GM19238 (cell line): ENCODE measurements at regions not wholly inside any gene's neighbourhood (a gene's known extent, or its start where the extent isn't known, plus 50 kb on each side); places are given as distances from the start of the nearest gene placed in this dataset.
"Not testable (repeated sequence)": the region's sequence is repeated elsewhere in the genome, so short reads cannot be mapped to it uniquely, and the experiment has no call there.

ENCODE experiments used
- DNase-seq: peaks from one replicate; pipeline ENCODE4 v3.0.0; 2011; ENCODE audit warnings: low spot score; ENCODE audit not compliant: insufficient read length

DNA sequence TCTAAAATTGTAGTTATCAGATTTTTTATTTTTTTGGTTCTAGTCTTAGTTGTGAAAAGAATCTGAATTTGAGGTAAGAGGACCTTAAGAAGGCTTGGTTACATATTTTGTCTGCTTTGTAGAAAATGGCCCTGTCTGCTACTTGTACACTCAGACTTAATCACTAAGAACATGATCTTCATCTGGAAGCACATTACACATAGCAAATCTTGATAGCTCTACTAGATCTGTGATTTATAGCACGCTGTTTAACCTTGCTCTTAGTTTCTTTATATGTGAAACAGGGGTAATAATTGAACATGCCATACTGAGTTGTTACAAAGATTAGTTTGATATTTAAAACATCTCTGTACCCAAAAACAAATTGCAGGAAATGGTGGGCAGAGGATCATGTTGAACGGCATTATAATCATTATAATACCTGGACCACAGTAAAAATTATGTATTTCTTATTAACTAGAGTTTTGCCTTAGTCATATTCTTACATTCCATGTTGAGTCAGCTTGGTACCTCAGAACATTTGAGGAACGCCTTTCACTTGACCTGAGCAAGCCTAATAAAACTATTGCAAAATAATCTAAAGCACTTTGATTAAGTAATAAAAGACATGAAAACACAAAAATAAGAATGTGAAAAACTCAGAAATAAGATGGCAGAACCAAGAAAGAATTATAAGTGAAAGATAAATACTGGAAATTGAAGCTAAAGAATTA is 738.0 kb upstream of the AADAT start:
- DNase-seq = no peak

DNA sequence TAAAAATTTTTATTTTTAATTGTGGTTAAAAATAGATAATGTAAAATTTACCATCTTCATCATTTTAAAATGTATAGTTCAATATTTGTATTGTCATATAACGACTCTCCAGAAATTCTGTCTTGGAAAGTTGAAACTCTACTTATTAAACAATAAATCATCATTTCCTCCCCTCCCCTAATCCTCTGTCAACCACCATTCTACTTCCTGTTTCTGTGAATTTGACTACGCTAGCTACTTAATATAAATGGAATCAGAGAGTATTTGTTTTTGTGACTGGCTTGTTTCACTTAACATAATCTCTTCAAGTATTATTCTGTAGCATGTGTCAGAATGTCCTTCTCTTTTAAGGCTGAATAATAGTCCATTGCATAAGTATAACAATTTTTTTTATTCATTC is 729.0 kb upstream of the AADAT start:
- no peak for DNase-seq

DNA sequence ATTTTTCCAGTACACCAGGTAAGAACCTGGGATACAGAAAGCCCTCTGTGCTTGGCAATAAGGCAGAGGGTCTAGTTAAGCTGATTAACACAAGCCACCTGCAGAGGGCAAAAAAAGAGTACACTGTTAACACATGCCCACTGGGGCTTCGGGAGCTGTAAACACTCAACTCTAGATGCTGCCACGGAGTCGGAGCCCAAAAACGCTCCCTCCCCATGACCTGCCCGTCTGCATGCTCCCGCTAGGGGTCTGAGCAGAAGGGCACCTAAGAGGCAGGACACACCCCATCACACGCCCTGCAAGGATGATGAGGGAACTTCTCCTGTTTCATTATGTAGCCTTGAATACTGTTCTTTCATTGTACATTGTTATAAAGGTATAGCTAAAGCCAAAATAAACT is 715.6 kb upstream of the AADAT start:
- no peak for DNase-seq

DNA sequence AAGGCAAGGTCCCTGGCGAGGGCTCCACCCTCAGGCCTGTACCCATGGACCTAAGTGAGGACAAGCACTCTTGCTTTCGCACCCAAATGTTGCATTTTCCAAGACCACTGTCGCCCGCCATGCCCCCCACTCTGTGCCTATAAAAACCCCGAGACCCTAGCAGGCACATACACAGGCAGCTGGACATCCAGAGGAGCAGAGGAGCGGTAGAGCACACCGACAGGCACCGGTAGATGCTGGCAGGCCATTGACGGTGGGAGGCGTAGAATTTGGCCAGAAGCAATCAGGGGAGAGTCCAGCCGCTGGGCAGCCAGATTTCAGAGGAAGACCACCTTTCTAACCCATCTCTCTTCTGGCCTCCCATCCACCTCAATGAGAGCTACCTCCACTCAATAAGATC is 715.2 kb upstream of the AADAT start:
- no peak for DNase-seq

DNA sequence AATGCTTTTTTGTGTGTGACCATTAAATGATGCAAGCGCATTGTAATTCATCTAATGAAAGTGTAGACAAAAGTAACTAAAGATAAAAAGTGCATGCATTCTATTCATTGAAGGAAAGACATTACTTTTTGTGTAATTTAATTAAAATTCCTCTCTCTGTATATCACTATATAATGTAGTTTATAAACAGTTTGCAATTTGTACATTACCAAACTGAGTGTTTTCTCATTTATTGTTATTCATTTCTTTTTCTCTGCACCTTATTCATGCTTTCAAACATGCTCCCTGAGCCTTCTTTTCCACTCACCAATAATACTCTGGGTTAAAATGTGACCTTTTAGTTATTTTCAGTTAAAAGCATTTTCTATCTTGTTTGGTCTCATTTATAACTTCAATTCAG is 713.7 kb upstream of the AADAT start:
- DNase-seq = no peak

DNA sequence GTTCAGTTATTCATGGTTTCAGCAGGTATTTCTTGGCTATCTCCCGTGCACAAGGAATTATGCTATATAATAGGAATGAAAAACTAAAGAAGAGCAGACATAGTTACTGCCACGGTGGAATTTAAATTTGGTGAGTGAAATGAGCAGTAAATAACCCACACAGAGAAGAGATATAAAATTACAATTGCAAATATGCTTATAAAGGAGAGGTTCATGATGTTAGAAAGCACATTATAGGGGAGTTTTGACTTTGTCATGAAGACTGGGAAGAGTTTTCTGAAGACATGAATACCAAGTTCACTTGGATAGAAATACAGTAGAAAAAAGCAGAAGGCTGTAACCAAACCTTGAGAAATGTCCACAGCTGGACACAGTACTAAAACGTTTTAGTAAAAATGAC is 712.0 kb upstream of the AADAT start:
- no peak for DNase-seq

DNA sequence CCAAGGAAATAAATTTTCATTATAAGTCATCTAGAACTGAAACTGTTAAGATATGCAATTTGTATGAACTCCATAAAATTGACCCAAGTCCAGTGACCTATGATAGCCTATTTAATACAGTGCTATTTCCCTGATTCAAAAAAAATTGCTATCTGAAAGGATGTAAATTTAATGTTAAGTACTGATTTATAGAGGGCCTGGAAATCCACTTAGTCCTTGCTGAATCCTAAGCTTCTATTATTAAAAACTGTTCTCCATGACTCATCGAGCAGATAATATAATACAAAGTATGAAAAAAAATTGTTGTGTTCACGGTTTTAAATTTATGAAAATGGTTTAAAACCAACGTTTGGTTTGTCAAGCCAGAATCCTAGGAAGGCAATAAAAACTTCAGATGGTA is 704.8 kb upstream of the AADAT start:
- no peak for DNase-seq

DNA sequence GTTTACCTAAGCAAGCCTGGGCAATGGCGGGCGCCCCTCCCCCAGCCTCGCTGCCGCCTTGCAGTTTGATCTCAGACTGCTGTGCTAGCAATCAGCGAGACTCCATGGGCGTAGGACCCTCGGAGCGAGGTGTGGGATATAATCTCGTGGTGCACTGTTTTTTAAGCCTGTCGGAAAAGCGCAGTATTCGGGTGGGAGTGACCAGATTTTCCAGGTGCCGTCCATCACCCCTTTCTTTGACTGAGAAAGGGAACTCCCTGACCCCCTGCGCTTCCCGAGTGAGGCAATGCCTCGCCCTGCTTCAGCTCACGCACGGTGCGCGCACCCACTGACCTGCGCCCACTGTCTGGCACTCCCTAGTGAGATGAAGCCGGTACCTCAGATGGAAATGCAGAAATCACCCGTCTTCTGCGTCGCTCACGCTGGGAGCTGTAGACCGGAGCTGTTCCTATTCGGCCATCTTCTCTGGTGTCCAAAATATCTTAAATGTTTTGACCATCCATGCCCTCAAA is 698.8 kb upstream of the AADAT start:
- DNase-seq = not testable (repeated sequence)

DNA sequence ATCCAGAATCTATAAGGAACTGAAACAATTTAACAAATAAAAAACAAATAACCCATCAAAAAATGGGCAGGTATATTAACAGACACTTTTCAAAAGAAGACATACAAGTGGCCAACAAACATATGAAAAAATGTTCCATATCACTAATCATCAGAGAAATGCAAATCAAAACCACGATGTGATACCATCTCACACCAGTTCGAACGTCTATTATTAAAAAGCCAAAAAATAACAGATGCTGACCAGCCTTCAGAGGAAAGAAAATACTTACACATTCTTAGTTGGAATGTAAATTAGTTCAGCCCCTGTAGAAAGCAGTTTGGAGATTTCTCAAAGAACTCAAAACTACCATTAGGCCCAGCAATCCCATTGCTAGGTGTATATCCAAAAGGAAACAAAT is 687.9 kb upstream of the AADAT start:
- DNase-seq = no peak

DNA sequence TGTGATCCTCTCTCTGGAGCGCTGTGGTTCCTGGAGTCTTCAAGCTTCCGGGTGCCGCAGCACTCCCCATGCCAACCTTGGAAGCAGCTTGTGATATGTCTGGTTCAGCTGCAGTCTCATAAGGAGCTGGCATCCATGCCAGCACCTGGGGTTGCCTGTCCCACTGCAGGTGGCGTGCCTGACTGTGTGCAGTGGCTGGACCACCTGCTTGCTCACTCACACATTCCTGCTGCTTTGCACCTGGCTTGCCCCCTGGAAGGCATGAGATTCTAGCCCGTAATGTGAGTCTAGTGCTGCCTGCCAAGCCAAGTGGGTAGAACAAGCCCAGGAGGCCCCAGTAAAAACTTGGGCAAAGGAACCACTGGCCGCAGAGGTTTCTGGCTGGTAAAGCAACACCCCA is 687.2 kb upstream of the AADAT start:
- no peak for DNase-seq

DNA sequence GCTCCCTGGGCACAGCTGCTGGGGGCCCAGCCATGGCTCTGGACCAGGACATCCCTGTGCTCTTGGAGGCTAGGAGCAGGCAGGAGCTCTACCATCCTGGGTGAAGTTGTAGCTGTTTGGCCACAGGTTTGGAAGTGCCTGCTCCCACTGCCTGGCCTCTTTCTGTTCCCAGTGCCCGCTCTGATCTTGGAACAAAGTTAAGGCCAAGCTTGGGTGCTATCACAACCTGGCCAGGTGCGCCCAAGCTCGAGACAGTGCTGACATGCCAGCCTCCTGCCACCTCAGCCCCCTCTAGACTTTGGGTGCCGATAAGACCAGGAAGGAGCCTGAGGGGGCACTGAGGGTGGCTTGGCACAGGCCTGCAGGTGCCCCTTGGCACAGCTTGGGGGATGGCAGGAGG is 686.1 kb upstream of the AADAT start:
- no peak for DNase-seq

DNA sequence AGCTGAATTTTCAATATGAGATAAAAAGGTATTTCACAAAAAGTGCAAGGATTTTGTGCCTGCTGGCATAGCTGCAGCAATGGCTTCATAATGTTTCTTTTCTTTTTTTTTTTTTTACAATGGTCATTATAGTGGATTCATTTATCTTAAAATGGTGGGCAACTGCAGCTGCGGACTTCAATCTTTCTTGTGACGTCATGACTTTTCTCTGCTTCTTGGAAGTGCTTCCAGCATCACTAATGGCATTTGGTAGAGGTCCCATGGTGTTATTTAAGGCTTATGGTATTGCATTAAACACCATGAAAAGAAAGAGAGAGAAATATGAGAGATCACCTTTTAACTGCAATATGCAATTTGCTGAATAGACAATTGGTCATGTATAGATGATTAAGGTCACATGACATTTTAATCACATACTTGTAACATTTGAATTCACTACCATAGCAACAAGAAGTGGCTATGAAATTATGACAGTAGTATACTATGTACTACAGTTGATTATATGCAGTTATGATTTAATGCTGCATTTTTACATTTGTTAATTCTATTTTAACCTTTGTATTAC is 684.0 kb upstream of the AADAT start:
- no peak for DNase-seq

DNA sequence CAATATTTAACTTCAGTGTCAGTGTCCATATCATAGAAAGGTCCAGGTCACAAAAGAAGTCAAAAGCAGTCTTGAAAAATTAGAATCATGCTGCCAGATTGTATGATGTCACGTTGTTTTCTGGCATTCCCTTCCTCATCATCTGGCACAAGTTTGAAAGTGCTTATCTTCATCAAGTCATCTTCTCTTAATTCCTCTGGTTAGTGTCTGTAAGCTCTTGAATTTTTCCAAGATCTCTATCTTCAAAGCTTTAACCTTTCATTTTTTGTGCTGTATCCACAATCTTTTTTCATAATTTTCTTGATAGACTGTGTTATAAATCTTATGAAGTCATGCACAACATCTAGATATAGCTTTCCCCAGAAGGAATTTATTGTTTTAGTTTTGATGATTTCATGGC is 682.7 kb upstream of the AADAT start:
- no peak for DNase-seq

DNA sequence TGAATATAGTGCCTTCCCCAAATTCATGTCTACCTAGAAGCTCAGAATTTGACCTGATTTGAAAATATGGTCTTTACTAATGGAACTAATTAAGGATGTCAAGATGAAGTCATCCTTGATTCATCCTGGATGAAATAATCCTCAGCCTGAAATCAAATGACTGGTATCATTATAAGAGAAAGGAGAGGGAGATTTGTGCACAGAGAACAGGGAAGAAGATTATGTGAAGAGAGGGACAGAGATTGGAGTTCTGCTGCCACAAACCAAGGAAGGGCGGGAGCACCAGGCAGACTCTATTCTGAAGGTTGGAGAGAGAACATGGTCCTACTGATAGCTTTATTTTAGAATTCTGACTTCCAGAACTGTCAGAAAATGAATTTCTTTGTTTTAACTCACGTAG is 680.9 kb upstream of the AADAT start:
- no peak for DNase-seq

DNA sequence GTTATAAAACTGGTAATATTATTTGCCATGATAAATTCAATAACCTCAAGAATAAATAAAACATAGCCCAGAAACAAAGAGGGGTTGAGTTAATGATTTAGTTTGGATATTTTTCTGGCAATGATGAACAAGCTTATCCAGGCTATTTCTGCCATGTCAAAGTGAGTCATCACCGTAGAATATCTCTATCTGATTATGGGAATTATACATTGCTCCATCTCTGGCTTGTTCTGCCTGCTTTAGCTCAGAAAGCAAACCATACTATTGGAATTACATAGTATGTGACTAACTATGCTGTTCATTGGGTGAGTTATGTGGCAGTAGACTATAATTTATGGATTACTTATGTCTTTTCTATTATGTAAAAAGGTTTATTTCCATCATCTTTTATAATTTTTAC is 680.1 kb upstream of the AADAT start:
- no peak for DNase-seq

DNA sequence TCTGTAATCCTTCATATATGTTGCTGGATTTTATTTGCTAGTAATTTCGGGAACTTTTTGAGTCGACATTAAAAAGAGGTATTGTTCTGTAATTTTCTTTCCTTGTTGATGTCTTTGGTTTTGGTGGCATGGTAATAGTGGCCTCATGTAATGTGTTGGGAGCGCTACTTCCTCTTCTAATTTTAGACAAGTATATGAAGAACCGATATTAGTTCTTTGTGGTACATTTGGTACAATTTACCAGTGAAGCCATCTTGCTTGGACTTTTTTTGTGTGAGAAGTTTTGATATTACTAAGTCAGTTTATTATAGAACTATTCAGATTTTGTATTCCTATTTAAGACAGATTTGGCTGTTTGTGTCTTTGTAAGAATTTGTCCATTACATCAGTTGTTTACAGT is 669.2 kb upstream of the AADAT start:
- no peak for DNase-seq

DNA sequence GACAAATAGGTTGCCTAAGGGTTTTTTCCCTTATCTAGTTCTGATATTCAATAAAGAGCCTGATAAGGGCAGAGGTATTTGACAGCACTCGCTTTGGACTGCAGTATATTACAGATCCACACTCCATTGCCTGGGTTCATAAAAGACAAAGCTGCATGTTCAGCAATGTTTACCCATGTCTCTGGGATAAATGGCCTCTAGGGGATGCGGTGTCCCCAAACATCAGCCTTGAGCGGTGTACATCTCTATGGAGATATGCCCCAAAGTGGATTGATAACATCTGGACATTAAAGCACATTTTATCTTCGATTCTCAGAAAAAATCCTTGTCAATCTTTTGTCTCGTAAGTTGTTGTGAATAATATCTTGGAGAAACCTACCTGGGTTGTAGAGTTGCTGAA is 660.8 kb upstream of the AADAT start:
- no peak for DNase-seq

DNA sequence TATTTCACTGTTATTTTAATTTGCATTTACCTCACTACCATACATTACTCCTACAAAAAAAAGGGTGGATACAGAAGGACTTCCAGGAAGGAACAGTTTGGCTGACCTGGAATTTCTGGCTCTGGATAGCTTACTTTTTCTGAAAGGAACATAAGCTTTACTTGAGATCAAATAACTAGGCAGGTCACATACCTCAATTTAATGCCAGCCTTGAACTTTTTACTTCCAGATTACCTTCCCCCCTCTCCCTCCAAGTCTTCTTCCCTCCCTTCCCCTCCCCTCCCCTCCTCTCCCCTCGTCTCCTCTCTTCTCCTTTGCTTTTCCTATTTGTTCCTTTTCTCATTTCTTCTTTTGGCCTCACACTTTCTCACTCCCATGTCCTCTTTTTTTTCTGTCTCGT is 659.2 kb upstream of the AADAT start:
- DNase-seq = no peak

DNA sequence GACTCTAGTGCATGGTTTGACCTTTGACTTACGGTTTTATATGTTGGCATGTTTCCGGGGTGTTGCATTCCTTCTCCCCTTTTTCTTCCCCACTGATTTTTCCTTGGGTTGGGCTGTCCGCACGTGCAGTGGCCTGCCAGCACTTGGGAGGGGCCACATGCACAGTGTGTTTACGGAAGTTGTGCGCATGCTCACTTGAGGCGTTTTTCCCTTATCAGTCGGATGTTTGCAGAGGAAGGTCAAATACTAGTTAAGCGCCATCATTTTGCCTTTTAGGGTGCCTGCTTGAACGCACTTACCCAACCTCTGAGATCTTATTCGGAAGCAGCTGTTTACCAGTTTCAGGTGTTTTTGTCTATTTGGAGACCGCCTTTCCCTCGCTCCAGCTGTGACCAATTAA is 653.9 kb upstream of the AADAT start:
- DNase-seq = no peak

DNA sequence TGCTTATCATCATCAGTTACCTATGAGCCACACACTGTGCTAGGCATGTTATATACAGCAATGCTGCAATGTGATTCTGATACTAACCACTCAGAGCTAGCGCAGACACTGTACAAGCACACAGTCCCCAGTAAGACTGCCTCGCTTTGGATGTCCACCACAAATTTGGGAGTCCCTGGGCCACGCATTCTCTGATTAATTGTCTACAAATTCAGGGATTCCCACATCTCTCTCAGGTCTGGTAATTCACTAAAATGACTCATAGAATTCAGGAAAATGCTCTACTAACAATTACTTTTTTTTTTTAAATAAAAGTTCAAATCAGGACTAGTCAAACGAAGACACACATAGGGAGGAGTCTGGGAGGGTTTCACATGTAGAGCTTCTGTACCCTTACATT is 652.1 kb upstream of the AADAT start:
- DNase-seq = no peak

DNA sequence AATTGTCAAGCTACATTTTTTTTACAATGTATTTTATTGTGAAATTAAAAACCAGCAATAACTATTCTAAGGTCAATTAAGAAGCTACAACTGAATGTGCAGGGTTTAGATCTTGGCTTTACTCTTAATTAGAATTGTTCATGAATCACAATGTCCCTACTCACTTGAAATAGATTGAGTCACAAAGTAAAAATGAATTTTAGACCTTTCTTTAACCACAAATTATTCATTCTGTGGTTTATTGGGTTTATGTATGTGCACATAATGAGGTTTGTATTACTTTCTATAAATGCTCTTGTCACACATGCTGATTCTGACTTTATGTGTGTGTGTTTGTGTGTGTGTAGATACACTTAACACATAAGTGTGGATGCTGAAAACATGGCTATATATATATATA is 647.0 kb upstream of the AADAT start:
- no peak for DNase-seq

DNA sequence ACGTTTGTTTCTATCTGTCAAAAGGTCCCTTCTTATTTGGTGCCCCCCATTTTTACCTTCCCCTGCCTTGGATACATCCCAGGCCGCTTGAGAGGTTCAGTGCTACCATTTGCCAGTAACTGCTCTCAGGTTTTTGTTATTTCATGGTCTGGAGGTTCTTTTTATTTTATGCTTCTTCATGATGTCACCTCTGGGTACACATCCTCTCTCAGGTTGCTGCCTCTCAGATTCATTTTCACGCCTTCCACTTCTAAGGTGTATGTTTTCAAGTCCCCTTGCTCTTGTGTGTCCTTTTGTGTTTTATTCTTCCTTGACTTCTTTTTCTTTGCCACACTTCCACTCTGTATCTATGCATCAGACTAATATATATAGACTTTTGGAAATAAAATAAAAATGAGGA is 640.1 kb upstream of the AADAT start:
- no peak for DNase-seq

DNA sequence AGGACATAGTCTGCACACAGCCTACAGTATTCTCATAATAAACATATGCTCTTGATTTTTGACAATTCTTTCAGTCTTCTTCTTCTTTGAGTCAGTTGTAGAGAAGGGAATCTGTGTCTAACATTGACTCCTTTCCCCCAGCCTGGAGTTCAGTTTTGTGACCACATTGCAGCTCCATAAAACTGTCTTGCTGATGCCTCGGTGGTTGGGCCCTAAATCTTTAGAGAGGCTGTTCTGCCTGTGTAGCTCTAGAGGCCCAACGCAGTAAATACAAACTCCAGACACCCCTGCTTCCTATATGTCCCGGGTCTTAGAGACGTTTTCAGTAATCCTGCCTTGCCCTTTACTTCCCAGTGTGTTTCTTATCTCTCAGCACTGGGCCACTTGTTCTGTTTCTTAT is 639.5 kb upstream of the AADAT start:
- DNase-seq = no peak

DNA sequence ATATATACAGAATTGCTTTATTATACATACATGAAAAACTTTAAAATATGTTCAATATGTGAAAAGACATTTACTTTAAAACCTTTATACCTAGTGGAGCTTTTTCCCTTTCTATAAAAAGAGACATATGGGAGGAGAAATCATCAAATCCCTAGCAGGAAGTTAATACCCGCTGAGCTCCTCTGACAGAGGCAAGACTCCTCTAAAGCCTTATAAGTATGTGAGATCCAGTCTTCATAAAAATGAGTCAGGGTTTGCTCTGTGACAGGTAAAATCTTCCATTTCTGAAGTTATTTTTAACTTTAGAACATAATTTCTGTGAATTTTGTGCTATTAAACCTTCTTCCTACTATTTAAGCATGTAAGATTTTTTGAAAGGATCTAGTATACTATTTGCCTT is 634.4 kb upstream of the AADAT start:
- no peak for DNase-seq
